ENCODE measurements at regions not wholly inside any gene's neighbourhood (a gene's known extent, or its start where the extent isn't known, plus 50 kb on each side); places are given as distances from the start of the nearest gene placed in this dataset.

DNA sequence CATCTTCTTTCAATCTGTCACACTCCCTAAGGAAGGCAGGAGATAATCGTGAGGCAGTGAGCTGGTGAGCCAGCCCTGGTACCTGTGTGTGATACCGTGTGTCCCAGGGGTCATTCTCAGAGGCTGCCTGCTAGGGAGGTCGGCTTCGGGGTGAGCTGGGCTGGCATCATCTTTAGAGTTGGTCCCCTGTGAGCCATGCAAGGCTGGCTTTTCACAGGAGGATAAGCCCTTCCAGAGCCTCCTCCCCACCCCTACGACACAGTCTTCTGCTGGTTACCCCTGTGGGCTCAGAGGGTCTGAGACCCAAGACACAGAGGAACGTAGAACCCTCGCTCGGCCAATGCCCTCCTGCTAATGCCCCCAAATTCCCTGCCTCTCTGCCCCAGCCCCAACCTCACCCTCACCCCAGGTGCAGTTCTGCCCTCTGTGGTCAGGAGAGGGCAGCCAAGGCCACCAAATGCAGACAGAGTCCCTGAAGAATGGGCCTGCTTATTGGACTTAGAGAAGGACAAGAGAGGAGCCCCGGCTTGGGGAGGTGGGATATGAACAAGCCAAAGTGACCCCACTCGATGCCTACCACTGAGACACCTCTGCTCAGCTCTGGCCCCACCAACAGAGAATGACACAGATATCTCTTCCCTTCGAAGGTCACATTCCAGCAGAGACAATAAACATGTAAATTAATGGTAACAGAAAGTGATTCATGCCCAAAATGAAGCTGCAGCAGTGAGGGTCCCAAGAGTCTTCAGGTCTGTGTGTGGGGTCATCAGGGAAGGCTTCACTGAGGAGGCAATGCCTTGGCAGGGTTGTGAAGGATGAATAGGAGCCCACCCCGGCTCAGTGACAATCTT, 80.8 kb upstream of the CCL1 start:
- peaks cover 36% of the 10 kb centered on the region for H3K27me3 ChIP-seq
- no peak overlapping the region for H3K4me3 ChIP-seq
- H3K9me3 ChIP-seq: no peaks in the 10 kb centered on the region
- H3K4me1 ChIP-seq: no peaks in the 10 kb centered on the region
- no peaks in the 10 kb centered on the region for H3K36me3 ChIP-seq
- H3K27ac ChIP-seq: no peak overlapping the region
- no peak for DNase-seq (ENCODE audit: low spot score in 2 of 2)
- WGBS: 49% methylated on average over 12 of the region's 12 CpGs
- no peak for TF ChIP-seq EP300 (IDR thresholded peaks at IDR 0.05)
- no peak for TF ChIP-seq CTCF (IDR thresholded peaks at IDR 0.05)
- no peak for TF ChIP-seq POLR2A (IDR thresholded peaks at IDR 0.05)
- no peak for TF ChIP-seq POLR2AphosphoS5 (IDR thresholded peaks at IDR 0.05)

DNA sequence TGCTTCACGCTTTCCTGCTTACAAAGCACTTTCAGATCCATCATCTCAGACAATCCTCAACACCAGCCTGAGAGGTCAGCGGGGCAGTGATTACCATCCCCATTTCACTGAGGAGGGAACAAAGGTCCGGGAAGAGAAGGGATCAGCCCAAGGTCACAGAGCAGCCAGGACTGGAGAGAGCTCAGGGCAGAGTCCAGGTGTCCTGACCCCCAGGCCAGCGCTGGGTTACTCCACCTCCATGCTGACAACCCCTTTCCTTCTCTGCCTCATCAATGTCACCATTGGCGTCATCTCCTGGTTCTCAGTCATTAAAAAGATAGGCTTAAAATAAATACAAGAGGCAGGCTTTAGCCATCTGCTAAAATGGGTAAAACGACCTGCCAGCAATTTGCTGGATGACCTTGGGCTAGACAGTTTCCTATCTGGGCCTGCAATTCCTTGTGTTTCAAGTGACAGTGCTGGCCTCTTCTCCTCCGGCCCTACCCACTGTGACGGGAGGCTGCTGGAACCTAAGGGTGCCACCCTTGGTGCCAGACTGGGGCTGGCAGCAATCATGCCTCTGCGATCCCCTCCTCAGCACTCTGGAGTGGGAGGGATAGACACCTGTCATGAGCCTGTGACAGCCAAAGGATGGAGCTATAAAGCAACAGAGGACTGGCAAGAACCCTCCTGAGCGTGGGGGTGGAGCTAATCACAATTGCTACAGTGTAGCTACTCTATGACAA, 79.5 kb upstream of the CCL1 start:
- peaks cover 37% of the 10 kb centered on the region for H3K27me3 ChIP-seq
- H3K27ac ChIP-seq: no peak overlapping the region
- H3K4me1 ChIP-seq: no peaks in the 10 kb centered on the region
- H3K36me3 ChIP-seq: no peaks in the 10 kb centered on the region
- DNase-seq (ENCODE audit: low spot score in 2 of 2): no peak
- 58% methylated on average over 9 of the region's 10 CpGs for WGBS
- no peaks in the 10 kb centered on the region for H3K9me3 ChIP-seq
- TF ChIP-seq EP300 (IDR thresholded peaks at IDR 0.05) (no peak), POLR2AphosphoS5 (IDR thresholded peaks at IDR 0.05) (no peak), CTCF (IDR thresholded peaks at IDR 0.05) (no peak), POLR2A (IDR thresholded peaks at IDR 0.05) (no peak)
- no peak overlapping the region for H3K4me3 ChIP-seq

GRCh38 chr17:34437188-34437587, 74.2 kb upstream of the CCL1 start:
- H3K27ac ChIP-seq: no peak overlapping the region
- TF ChIP-seq EP300 (IDR thresholded peaks at IDR 0.05) (no peak), POLR2A (IDR thresholded peaks at IDR 0.05) (no peak), CTCF (IDR thresholded peaks at IDR 0.05) (no peak), POLR2AphosphoS5 (IDR thresholded peaks at IDR 0.05) (no peak)
- H3K27me3 ChIP-seq: peaks cover 27% of the 10 kb centered on the region
- H3K4me1 ChIP-seq: no peaks in the 10 kb centered on the region
- 81% methylated on average over 8 of the region's 8 CpGs for WGBS
- no peak for DNase-seq (ENCODE audit: low spot score in 2 of 2)
- no peaks in the 10 kb centered on the region for H3K36me3 ChIP-seq
- H3K4me3 ChIP-seq: no peak overlapping the region
- H3K9me3 ChIP-seq: no peaks in the 10 kb centered on the region

DNA sequence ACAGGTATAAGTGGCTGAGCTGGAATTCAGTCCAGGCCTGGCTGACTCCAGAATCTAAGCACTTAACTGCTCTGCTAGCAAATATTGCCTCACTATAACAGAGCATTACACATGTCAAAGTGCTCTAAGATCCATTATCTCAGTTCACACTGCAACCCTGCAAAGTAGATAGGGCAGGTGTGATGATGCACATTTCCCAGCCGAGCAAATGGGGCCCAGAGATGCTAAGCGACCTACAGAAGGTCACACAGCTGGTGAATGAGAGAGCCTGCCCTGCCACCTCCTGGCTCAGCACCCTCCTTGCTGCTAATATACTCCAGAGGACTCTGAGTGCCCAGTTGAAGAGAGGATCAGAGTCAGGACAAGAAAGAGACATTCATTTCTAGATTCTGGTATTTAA, 73.6 kb upstream of the CCL1 start:
- TF ChIP-seq POLR2A (IDR thresholded peaks at IDR 0.05): no peak
- TF ChIP-seq CTCF (IDR thresholded peaks at IDR 0.05): no peak
- TF ChIP-seq EP300 (IDR thresholded peaks at IDR 0.05): no peak
- no peak for TF ChIP-seq POLR2AphosphoS5 (IDR thresholded peaks at IDR 0.05)
- Histone ChIP-seq H3K4me3 (no peak overlapping the region), H3K27me3 (peaks cover 27% of the 10 kb centered on the region), H3K27ac (no peak overlapping the region), H3K9me3 (no peaks in the 10 kb centered on the region), H3K4me1 (no peaks in the 10 kb centered on the region), H3K36me3 (no peaks in the 10 kb centered on the region)
- no peak for DNase-seq (ENCODE audit: low spot score in 2 of 2)
- WGBS: 86% methylated on average over 1 of the region's 2 CpGs
